T-helper 17 cell (primary cell): ENCODE measurements at regions not wholly inside any gene's neighbourhood (a gene's known extent, or its start where the extent isn't known, plus 50 kb on each side); places are given as distances from the start of the nearest gene placed in this dataset.

Source experiments
- ATAC-seq: fragments of 150-1000 bp; cut with Tn5 transposase; 2 replicates; pipeline ENCODE4 v1.10.0; 2021; ENCODE audit warnings: mild to moderate bottlenecking, moderate library complexity
- DNase-seq, 3 donors: peaks; one replicate each; pipeline versions ENCODE4 v3.0.0 to v3.0.0-alpha.2; 2020 to 2021
- H3K9me3 ChIP-seq: one replicate; pipeline ENCODE4 v1.7.0; 2013; ENCODE audit warnings: low read length, mild to moderate bottlenecking; ENCODE audit not compliant: control insufficient read depth, poor library complexity, severe bottlenecking
- H3K27ac Mint-ChIP-seq: one replicate; pipeline ENCODE4 v1.8.0; 2022; ENCODE audit warnings: mild to moderate bottlenecking, moderate library complexity, mixed read lengths
- H3K27me3 Mint-ChIP-seq: one replicate; pipeline ENCODE4 v1.8.0; 2022; ENCODE audit warnings: mixed read lengths
- H3K36me3 Mint-ChIP-seq: one replicate; pipeline ENCODE4 v1.8.0; 2022; ENCODE audit warnings: low read depth, mixed read lengths
- H3K4me1 Mint-ChIP-seq: one replicate; pipeline ENCODE4 v1.8.0; 2022; ENCODE audit warnings: mild to moderate bottlenecking, mixed read lengths
- H3K4me3 Mint-ChIP-seq: one replicate; pipeline ENCODE4 v1.8.0; 2022; ENCODE audit warnings: mild to moderate bottlenecking, moderate library complexity, mixed read lengths

DNA sequence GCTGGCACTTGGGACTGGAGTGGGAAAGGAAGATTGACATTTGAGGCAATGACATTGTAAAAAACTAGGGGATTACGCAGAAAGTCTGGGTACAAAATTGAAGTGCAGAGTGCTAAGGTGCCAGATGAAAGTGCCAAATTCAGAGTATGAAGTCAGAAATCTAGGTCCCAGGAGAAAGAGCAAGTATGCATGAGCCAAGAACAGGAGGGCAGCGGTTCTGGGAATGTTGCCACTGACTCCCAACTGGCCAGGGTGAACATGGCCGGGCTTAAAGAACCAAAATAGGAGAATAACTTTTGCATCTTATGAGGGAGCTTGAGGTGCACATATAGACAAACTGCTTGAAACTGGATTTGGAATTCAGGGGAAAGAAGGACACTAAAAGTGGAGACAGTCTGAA is 495.8 kb upstream of the KLF12 start:
- H3K27ac Mint-ChIP-seq: no peak overlapping the region
- H3K4me1 Mint-ChIP-seq: no peaks in the 10 kb centered on the region
- ATAC-seq: no peak
- DNase-seq: no peak
- H3K36me3 Mint-ChIP-seq: no peaks in the 10 kb centered on the region
- no peaks in the 10 kb centered on the region for H3K9me3 ChIP-seq
- H3K27me3 Mint-ChIP-seq: no peaks in the 10 kb centered on the region
- H3K4me3 Mint-ChIP-seq: no peak overlapping the region

DNA sequence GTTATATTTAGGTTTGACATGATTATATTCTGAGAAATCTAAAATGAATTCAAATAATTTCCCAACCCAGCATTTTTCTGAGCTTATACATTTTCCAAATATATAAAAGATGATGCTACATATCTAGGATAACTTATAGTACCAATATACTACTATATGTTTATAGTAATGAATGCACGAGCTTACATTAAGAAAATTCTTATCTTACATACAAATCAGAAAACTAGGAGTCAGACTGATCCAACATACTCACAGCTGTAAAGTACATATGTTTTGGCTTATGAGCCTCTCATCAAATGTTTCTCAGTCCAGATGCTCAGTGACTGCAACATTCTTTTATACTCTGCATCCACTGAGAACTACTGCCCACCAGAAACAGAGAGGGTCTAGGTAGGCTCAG is 491.3 kb upstream of the KLF12 start:
- ATAC-seq (no peak), DNase-seq (no peak)
- no peak overlapping the region for H3K4me3 Mint-ChIP-seq
- H3K4me1 Mint-ChIP-seq: peaks cover 2% of the 10 kb centered on the region
- peaks cover 7% of the 10 kb centered on the region for H3K27me3 Mint-ChIP-seq
- H3K36me3 Mint-ChIP-seq: no peaks in the 10 kb centered on the region
- H3K9me3 ChIP-seq: no peaks in the 10 kb centered on the region
- H3K27ac Mint-ChIP-seq: no peak overlapping the region

DNA sequence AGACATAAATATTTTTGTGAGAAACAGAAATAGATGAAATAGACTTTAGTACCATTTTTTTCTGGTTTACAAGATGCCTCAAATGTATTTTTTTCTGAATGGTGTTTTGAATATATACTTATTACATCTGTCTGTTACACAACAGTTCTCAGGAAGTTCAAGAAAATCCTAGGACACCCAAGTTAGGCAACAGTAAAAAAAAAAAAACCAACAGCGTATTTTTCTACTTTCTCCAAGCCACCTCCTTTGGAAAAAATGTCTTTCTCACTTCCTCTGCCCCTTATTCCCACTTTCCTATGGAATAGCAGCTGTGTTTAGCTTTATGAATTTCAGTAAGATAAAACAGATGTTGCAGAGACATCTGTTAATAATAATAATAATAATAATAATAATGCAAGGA is 489.6 kb upstream of the KLF12 start:
- DNase-seq (no peak), ATAC-seq (no peak)
- H3K9me3 ChIP-seq: no peaks in the 10 kb centered on the region
- H3K4me3 Mint-ChIP-seq: no peak overlapping the region
- peaks cover 7% of the 10 kb centered on the region for H3K27me3 Mint-ChIP-seq
- H3K36me3 Mint-ChIP-seq: no peaks in the 10 kb centered on the region
- H3K4me1 Mint-ChIP-seq: peaks cover 2% of the 10 kb centered on the region
- no peak overlapping the region for H3K27ac Mint-ChIP-seq

DNA sequence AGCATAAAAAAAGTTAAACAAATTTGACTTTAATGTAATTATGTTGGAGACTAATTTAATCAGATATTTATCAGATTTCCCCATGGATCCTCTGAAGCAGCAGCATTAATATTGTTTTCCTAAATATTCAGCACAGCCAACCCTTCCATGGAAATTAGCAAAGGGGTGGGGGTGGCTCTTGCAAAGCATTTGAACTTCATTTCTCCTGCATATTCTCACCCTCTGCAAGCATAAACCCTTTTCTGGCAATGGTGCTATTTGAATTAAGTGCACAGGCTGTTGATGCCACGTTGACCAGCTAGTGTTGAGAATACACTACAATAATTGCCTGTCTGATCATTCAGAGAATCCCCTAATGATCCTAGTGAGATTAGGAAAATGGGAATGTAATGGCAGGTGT is 488.1 kb upstream of the KLF12 start:
- Mint-ChIP-seq H3K36me3 (no peaks in the 10 kb centered on the region), H3K4me1 (peaks cover 2% of the 10 kb centered on the region), H3K4me3 (no peak overlapping the region), H3K27ac (no peak overlapping the region), H3K27me3 (peaks cover 7% of the 10 kb centered on the region)
- ATAC-seq: no peak
- DNase-seq: no peak
- no peaks in the 10 kb centered on the region for H3K9me3 ChIP-seq

DNA sequence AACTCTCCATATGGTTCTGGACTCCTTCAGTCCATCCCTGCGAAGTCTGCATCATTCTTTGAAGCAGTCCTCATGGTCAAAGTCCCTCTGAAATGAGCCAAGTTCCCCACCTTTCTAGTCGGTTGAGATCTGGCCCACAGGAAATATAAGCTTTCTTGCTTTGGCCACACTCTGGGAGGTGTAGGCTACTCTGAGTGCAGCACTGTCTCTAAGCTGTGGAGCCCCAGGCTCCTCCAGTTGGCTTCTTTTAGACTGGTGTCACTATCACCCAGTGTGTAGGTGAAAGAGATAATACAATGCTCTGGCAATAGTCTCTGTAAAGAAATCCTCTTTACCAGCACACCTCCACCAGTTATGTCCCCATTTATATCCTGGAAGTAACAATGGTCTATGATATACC is 486.5 kb upstream of the KLF12 start:
- Mint-ChIP-seq H3K36me3 (no peaks in the 10 kb centered on the region), H3K4me1 (peaks cover 2% of the 10 kb centered on the region), H3K27me3 (peaks cover 15% of the 10 kb centered on the region), H3K27ac (no peak overlapping the region), H3K4me3 (no peak overlapping the region)
- H3K9me3 ChIP-seq: no peaks in the 10 kb centered on the region
- no peak for ATAC-seq
- no peak for DNase-seq

DNA sequence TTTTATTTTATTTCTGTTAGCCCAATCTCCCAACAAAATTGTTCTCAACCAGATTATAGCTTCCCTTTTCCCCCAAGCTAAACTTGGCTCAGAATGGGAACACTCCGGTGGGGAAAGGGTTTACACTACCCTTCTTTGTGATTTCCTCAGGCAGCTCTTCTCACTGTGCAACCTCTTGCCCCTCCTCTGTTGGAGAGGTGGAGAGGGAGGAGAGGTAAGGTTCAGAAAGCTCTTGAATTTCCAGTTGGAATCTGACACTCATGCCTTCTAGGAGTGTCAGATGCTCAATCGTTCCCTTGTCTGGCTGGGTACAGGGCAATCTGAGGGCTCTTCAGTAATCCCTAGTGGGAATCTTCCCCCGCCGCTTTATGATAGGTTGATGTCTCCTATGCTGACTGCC is 486.1 kb upstream of the KLF12 start:
- H3K9me3 ChIP-seq: no peaks in the 10 kb centered on the region
- H3K4me1 Mint-ChIP-seq: peaks cover 2% of the 10 kb centered on the region
- DNase-seq (no peak), ATAC-seq (no peak)
- H3K36me3 Mint-ChIP-seq: no peaks in the 10 kb centered on the region
- no peak overlapping the region for H3K27ac Mint-ChIP-seq
- no peak overlapping the region for H3K4me3 Mint-ChIP-seq
- peaks cover 17% of the 10 kb centered on the region for H3K27me3 Mint-ChIP-seq

DNA sequence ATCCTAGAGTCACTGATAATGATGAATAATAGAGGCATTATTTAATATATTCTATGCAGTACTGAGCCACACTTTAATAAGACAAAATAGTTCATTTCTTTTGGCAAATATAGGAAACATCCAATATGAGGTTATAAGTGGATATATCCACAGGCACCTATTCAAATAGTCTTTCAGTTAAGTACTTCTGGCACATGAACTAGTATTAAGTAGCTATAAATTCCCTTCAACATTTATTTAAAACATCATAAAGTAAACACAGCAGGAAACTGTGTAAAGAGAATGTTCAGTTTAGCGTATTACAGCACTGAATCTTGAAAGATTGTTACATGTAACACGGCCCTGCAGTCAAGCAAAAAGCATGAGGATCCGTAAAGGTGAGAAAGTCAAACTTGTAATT is 463.3 kb upstream of the KLF12 start:
- Mint-ChIP-seq H3K27ac (no peak overlapping the region), H3K36me3 (no peaks in the 10 kb centered on the region)
- DNase-seq: no peak

DNA sequence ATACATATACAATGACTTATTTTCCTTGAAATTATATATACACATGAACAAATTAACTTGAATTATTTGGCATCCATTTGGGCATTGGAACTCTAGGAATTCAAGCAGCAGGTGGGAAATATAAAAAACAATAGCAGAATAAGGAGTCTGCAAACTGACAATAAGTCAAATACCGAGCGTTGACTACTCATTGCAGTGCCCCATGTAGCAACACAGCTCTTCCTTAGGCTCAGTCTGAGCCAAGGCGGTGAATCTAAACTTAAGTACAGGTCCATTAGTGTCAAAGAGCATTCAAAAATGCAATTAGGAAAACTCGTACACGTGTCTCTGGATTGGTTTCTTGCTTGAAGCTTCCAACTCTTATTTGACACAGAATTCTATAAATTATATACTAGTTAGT is 462.5 kb upstream of the KLF12 start:
- Mint-ChIP-seq H3K27me3 (peaks cover 9% of the 10 kb centered on the region), H3K4me3 (no peak overlapping the region), H3K4me1 (no peaks in the 10 kb centered on the region), H3K36me3 (no peaks in the 10 kb centered on the region), H3K27ac (no peak overlapping the region)
- no peaks in the 10 kb centered on the region for H3K9me3 ChIP-seq
- DNase-seq: no peak
- no peak for ATAC-seq

More for the DNA sequence above, 463.3 kb upstream of the KLF12 start:
- Mint-ChIP-seq H3K4me1 (no peaks in the 10 kb centered on the region), H3K4me3 (no peak overlapping the region), H3K27me3 (peaks cover 9% of the 10 kb centered on the region)
- H3K9me3 ChIP-seq: no peaks in the 10 kb centered on the region
- ATAC-seq: no peak

DNA sequence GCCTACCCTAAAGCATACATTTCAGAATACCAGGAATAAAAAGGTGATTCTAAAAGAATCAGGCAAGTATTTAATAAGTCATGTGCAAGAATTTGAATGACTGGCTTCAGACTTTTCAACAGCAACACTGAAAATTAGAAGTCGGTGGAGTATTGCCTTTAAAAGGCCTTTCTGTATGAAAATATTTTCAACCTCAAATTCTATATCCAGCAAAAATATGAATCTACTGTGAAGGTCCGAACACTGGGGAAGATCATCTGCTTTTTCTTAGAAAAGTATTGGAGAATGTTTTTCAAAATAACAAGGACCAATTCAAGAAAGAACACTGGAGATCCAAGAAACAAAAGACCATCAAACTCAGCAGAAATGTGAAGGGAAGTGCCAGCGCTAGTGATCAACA is 459.5 kb upstream of the KLF12 start:
- no peaks in the 10 kb centered on the region for H3K9me3 ChIP-seq
- DNase-seq (no peak), ATAC-seq (no peak)
- Mint-ChIP-seq H3K27ac (no peak overlapping the region), H3K36me3 (no peaks in the 10 kb centered on the region), H3K27me3 (peaks cover 7% of the 10 kb centered on the region), H3K4me3 (no peak overlapping the region), H3K4me1 (no peaks in the 10 kb centered on the region)

DNA sequence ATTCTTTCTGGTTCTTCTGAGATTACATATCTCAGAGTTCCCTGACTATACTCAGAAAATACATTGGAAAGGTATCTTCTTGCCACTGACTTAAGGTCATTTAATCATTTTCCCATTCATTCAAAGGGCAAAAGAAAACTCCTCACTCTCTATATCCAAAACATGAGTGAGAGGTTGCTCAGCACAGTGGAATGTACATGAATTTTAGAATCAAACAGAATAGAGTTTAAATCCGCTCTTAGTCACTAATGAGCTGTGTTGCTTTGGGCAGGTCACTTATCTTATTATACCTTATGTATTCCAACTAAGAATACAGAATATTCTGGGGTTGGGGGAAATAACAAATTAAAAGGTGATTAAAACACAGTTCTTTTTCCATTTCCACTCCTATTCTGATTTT is 452.6 kb upstream of the KLF12 start:
- peaks cover 11% of the 10 kb centered on the region for H3K27me3 Mint-ChIP-seq
- H3K4me1 Mint-ChIP-seq: no peaks in the 10 kb centered on the region
- H3K9me3 ChIP-seq: no peaks in the 10 kb centered on the region
- H3K27ac Mint-ChIP-seq: no peak overlapping the region
- DNase-seq (no peak), ATAC-seq (no peak)
- no peaks in the 10 kb centered on the region for H3K36me3 Mint-ChIP-seq
- H3K4me3 Mint-ChIP-seq: no peak overlapping the region

DNA sequence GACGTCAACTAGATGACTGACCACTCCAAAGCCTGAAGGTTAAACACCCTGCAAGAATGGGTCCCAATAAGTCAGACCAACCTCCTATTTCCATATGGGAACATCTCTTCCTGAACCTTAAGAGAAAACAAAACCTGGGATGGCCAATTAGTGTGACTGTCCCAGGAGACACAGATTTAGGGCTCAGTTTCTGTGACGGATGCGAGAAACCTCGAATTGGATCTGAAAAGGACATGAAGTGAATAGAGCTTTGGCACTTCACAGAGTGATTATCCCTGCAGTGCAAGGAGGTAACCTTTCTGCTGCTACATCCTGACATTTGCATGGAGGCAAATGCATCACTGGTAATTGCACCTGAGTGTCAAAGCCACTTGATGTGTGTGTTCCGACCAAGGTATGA is 442.2 kb upstream of the KLF12 start:
- H3K36me3 Mint-ChIP-seq: no peaks in the 10 kb centered on the region
- no peaks in the 10 kb centered on the region for H3K9me3 ChIP-seq
- H3K27ac Mint-ChIP-seq: no peak overlapping the region
- H3K27me3 Mint-ChIP-seq: peaks cover 68% of the 10 kb centered on the region
- no peak for ATAC-seq
- H3K4me3 Mint-ChIP-seq: peak overlapping the region; percentile 76
- peaks cover 17% of the 10 kb centered on the region for H3K4me1 Mint-ChIP-seq
- no peak for DNase-seq

DNA sequence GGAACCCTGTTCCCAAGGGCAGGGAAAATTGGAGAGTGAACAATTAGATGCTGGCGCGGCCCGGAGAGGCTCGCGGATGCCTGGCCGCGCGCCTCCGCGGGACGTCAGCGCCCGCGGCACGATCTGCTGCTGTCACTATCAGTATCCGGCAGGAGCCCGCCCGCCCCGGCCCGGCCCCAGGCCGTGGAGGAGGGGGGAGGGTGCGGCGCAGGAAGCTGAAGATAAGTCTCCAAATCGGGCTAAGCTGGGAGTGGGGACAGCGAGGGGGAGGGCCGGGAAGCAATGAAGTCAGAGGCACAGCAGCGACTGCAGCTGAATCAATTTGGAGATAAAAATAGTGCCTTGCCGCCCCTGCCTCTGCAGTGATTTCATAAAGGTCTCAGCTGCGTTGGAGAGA is 441.5 kb upstream of the KLF12 start:
- ATAC-seq: peak; percentile 93
- Mint-ChIP-seq H3K4me3 (peak overlapping the region; percentile 76), H3K27me3 (peaks cover 69% of the 10 kb centered on the region), H3K4me1 (peaks cover 17% of the 10 kb centered on the region), H3K36me3 (no peaks in the 10 kb centered on the region), H3K27ac (no peak overlapping the region)
- peak; percentile 8 to 21 (median 19) for DNase-seq
- no peaks in the 10 kb centered on the region for H3K9me3 ChIP-seq

DNA sequence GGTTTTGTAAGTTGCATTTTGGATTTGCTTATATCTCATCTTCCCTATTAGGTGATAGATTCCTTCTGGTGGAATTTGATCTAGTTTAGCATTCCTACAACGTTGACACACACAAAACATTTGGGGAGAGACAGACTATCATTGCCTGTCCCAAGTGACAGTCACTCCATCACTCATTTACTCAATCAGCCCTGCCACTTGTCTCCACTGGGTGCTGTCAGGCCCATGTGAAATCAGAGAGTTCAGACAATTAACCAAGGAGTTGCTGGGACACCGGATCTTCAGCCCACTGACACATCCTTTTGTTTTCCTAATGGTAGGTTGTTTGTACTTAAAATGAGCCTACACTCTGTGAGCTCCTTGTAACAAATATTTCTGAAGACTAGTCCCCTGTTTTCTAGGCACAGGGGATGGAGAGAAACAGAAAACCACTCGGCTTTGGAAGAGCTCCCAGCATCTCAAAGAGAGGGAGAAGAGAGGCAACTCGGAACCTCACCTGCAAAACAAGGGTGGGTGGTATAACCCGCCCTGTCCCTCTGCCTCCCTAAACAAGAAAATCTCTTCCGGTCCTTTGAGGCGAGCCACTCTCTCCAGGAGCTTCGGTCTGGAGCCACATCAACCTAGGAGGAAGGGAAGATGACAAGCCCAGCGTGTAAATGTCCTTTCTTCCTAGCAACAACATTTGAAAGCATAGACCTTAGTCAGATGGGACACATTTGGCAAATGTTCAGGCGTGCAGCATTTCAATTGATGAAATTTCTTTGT is 440.9 kb upstream of the KLF12 start:
- no peak overlapping the region for H3K27ac Mint-ChIP-seq
- DNase-seq (no peak), ATAC-seq (peak; percentile 36)
- peaks cover 69% of the 10 kb centered on the region for H3K27me3 Mint-ChIP-seq
- no peaks in the 10 kb centered on the region for H3K9me3 ChIP-seq
- H3K36me3 Mint-ChIP-seq: no peaks in the 10 kb centered on the region
- peaks cover 17% of the 10 kb centered on the region for H3K4me1 Mint-ChIP-seq
- peak overlapping the region; percentile 76 for H3K4me3 Mint-ChIP-seq

DNA sequence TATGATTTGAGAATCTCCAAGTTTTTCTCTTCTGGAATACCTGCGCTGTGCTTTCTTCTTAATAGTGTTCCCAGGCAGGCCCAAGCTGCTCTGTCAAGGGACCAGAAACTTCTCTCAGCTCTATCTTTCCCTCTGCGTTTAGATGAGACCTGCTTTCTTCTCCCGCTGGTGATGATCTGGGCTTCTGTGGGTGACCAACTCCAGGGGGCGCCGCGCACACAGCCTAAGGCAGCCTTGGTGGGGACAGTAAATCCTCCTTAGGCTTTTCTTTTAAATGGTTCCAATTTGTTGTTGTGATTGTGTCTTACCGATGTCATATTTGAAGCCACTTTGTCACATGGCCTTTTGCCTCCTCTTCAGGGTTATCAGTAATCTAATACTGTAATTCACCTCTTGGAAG is 439.4 kb upstream of the KLF12 start:
- H3K27ac Mint-ChIP-seq: no peak overlapping the region
- H3K4me3 Mint-ChIP-seq: no peak overlapping the region
- peaks cover 17% of the 10 kb centered on the region for H3K4me1 Mint-ChIP-seq
- ATAC-seq (no peak), DNase-seq (no peak)
- H3K27me3 Mint-ChIP-seq: peaks cover 71% of the 10 kb centered on the region
- H3K9me3 ChIP-seq: no peaks in the 10 kb centered on the region
- no peaks in the 10 kb centered on the region for H3K36me3 Mint-ChIP-seq
